HG02678 (cell line): ENCODE measurements at regions not wholly inside any gene's neighbourhood (a gene's known extent, or its start where the extent isn't known, plus 50 kb on each side); places are given as distances from the start of the nearest gene placed in this dataset.
"Not testable (repeated sequence)": the region's sequence is repeated elsewhere in the genome, so short reads cannot be mapped to it uniquely, and the experiment has no call there.

Experiments
- ATAC-seq: cut with Tn5 transposase; IDR thresholded peaks from one replicate; pipeline ENCODE4 v1.9.1; 2021; ENCODE audit warnings: mild to moderate bottlenecking, moderate library complexity; ENCODE audit not compliant: unreplicated experiment

DNA sequence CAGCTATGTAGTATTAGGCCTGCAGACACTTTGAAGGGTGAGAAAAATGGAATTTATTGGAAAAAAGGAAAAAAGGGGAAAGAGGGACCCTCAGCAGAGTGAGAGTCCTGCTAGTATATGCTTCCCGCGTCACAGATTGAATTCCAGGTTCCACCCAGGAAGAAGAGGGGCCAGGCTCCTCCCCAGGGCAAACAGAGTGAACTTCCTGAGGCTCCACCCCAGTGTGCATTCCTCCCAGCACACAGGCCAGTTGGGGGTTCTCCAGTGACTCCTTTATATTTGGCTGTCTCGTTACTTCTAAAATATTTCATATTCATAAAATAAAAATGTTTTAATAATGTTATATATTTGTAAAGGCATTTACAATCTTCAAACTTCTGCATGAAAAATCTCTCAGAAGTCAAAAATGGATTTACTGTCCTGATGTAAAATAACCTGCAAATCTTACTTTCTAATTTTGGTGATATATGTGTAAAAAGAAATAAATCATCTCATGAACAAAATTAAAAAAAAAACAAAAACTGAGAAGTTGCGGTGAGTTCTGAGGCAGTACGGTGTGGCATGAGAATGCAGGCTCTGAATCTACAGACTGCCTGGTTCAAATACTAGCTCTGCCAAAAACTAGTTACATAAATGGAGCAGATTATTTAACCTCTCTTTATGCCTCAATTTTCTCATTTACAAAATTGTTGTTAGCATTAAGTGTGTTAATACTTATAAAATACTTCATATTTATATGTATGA lies 175.8 kb upstream of the P2RY1 start:
- ATAC-seq, result no peak

DNA sequence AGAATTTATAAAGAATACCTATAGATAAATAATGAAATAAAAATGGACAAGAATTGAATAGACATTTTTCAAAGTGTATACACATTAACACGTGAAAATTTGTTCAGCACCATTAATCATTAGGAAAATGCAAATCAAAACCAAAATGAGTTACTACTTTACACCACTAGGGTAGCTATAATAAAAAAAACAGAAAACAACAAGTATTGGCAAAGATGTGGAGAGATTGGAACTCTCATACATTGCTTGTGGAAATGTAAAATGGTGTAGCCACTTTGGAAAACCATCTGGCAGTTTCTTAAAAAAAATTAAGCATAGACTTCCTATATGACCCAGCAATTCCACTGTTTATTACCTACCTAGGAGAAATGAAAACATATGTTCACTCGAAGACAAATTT lies 172.8 kb upstream of the P2RY1 start:
- ATAC-seq, result no peak

DNA sequence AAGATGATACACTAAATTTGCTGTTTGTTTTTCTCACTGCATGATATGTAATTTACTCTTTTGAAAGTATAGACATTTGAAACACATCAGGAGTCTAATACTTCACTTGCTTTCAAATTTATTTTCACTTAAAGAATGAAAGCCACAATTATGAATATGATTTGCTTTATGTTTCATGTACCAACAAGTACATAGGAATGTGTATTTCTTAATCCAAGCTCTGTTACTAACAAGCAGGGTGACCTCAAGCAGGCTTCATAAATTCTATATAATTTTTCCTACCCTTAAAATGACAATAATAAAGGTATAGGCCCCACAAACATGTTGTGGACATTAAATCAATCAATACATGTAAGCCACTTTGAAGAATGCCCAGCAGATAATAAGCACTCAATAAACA lies 170.2 kb upstream of the P2RY1 start:
- ATAC-seq, result no peak

DNA sequence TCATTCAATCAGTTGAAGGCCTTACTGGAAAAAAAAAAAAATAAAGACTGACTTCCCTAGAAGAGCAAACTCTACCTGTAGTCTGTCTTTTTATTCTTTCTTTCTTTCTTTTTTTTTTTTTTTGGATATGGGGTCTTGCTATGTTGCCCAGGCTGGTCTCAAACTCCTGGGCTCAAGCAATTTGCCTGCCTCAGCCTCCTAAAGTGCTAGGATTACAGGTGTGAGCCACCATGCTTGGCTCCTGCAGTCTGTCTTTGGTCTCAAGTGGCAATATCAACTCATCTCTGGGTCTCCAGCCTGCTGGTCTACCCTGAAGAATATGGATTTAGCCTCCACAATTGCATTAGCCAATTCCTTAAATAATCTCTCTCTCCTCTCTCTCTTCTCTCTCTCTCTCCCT lies 167.7 kb upstream of the P2RY1 start:
- ATAC-seq, result no peak

DNA sequence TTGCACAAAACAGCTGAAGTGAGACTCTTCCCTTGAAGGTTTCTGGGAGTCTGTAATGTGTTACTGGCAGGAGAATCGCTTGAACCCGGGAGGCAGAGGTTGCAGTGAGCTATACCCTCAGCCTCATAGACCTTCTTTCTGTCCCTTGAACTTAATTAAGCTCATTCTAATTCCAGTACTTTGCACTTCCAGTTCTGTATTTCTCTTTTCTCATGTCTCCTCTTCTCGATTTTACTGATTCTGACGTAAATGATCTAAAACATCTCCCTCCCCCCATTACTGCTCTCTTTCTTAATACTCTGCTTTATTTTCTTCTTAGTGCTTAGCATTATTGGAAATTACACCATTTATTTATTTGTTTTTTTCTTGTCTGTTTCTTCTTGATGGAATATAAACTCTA lies 165.4 kb upstream of the P2RY1 start:
- ATAC-seq, result no peak

DNA sequence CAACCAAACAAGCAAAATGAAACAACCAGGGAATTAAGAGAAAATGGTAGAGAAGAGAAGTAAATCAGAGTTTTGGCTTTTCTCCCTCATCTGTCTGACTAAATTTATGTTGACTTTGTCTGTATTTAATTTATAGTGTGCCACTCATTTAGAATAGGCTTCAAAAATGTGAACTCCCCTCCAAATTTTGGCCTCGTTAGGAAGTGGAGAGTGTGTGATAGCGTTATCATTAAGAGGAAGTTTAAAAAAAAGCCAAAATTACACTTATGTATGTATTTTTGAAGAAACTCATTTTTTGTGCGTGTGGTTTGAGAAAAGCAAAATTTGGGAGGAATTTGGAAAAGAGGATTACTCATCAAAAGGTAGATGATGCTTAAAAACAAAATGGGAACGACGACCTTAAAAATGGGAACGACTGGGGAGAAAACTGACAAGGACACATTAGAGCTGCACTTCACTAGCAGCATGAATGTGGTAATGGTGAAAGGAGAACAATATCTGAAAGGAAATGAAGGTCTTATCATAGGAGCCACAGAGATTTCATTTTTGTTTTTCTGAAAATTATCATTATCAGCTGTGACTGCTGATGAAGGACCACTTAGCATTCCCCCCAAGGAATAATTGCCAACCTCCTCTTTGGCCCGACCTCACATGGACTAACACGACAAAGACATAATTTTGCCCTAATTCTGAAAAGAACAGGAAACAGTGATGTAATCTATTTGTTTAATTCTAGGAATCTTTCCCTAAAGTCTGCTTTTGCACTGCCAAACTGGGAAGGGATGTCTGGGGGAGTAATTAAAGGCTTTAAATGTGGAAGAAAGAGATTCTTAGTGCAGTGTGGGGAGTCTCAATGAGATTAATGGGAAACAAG lies 163.2 kb upstream of the P2RY1 start:
- no peak for ATAC-seq

DNA sequence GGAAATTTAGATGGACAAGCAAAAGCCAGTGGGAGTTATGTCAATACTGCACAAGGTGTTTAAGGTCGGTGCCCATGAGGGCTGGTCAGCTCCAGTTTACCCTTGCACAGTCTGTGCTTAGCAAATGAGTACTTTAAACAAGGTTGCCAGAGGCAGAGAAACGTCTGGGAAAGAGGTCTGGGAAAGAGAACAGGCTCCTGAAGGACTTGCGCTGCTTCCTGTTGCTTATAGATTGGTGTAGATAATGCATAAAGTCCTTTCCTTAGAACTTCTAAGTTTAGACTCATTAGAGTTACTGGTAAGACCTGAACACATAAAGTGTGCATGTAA lies 162.6 kb upstream of the P2RY1 start:
- ATAC-seq, result no peak

DNA sequence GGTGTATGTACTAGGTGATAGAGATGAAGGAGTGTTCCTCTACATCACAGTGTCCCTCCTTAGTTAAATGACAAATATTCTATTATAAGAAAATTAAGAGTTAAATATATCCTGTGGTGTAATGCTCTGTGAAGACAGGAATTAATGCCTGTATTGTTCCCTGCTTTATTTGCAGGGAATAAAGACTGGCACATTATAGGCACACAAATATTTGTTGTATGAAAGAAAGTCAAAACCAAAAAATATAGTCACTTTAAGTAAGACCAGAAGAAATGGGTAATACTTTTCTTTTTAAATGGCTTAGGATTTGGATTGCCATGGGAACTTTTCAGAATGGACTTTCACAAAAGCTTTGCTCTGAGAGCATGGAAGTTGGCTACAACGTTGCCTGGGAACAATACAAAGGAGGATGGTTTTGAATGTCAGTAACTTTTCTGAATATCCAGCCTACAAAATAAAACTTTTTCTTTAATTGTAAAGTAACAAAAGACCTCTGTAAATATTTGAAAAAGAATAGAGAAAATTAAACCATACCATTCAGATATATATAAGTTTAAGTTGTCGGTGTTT lies 158.0 kb upstream of the P2RY1 start:
- no peak for ATAC-seq

DNA sequence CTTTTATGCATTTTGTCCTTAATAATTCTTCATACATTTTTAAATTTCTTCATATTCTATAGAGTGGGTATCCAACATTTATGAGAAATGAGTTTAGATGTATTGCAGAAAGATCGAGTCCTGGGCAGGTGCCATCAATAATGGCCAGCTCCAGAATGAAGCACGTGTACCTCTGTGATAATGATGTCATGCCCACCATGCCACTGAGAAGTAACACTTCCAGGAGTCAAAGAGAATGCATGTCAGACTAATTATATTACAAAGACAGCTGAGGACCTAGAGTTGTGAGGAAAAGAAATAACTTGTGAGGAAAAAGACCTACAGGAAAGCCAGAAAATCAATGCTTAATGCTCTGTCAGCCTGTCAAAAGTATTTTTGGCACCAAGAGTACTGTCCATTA lies 157.4 kb upstream of the P2RY1 start:
- ATAC-seq, result no peak

DNA sequence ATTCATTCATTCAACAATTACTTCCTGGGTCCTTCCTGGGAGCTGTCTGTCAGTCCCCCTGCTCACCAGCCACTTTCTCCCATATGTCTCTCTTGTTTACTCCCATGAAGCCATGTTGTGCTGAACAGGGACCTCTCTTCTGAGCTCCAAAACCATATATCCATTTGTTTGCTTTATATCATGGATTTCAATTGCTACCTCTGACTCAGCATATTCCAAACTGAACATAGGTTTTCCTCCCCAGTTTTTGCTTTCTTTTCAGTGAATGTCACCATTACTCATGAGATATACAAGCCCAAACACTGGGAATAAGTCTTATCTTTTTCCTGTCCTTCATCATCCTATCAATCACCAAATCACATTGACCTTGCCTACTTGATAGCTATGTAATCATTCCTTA lies 152.5 kb upstream of the P2RY1 start:
- ATAC-seq, result no peak

DNA sequence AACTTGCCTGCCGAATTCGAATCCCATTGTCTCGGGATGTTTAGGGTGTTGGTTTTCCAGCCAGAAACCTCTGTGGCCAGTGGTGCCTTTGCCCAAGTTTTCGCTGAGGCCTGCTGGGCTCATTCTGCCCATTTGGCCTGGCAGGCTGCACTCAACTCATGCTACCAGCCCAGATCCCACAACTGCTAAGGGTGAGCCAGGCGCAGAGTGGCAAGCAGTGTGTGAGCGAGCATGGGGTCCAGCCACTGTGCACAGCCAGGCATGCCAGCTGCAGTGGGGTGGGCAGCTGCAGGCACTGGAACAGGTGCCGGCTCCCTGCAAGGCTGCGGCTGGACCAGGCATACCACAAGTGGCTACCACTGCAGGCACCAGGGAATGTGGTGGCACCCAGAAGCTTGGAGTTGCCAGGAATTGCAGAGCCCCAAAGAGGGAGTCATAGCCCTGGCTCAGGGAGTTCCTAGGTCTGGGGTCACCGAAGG lies 151.4 kb upstream of the P2RY1 start:
- no peak for ATAC-seq

DNA sequence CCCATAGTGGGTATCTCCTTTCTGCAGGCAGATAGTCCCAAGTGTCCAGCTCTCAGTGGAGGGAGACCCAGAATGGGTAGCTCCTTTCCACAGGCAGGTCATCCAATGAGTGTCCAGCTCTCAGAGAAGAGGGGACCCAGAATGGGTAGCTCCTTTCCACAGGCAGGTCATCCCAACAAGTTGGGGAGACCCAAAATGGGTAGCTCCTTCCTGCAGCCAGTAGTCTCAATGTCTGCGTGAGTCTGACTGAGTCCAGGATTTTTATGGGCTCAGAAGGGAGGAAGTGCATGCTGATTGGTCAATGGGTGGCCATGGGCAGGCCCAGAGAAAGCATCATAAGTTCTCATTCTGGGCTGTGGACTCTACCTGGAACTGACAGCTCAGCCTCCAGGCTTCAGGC lies 150.7 kb upstream of the P2RY1 start:
- no peak for ATAC-seq

DNA sequence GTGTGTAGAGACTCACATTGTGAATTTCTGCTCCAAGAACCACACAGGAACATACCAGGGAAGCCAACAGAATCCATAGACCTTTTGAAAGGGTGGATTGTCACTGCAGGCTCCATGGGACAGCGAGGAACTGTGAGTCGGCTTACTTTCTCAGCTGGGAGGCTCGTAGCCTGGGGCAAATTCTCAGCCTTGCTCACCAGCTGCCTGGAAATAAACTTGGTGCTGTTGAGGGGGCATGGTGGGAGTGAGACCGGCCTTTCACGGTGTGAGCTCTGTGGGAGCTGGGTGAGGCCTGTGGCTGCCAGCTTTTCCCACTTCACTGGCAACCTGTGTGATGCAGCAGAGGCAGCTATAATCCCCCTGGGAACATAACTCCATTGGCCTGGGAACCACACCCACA lies 146.6 kb upstream of the P2RY1 start:
- no peak for ATAC-seq

DNA sequence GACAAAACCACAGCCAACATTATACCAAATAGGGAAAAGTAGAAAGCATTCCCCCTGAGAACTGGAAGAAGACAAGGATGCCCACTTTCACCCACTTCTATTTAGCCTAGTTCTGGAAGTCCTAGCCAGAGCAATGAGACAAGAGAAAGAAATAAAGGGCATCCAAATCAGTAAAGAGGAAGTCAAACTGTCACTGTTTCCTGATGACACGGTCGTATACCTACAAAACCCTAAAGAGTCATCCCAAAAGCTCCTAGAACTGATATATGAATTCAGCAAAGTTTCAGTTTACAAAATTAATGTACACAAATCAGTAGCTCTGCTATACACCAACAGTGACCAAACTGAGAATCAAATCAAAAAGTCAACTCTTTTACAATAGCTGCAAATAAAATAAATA lies 142.6 kb upstream of the P2RY1 start:
- ATAC-seq, result not testable (repeated sequence)

DNA sequence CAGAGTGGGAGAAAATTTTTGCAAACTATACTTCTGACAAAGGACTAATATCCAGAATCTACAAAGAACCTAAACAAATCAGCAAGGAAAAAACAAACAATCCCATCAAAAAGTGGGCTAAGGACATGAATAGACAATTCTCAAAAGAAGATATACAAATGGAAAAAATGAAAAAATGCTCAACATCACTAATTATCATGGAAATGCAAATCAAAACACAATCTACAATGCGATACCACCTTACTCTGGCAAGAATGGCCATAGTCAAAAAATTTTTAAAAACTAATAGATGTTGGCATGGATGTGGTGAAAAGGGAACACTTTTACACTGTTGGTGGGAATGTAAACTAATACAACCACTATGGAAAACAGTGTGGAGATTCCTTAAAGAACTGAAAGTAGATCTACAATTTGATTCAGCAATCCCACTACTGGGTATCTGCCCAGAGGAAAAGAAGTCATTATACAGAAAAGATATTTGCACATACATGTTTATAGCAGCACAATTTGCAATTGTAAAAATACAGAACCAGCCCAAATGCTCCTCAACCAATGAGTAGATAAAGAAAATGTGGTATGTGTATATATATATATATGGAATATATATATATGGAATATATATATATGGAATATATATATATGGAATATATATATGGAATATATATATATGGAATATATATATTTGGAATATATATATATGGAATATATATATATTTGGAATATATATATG lies 141.2 kb upstream of the P2RY1 start:
- not testable (repeated sequence) for ATAC-seq

DNA sequence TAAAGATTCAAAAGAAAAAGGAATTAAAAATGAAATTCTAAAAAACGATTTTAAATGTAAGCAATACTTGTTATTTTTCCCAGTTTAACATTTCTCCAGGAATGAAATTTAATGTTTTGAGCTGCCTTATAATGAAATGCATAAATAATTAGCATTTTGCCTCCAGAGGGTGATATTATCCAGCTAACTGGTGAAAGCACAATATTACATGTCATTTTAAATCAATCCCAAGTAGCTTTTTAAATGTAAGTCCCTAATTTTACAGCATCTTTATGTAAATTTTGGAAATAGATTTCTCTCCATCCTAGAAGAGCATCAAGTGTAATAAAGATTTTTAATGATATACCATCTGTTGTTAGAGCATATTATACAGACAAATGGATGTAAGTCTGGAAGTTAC lies 139.1 kb upstream of the P2RY1 start:
- ATAC-seq, result no peak

DNA sequence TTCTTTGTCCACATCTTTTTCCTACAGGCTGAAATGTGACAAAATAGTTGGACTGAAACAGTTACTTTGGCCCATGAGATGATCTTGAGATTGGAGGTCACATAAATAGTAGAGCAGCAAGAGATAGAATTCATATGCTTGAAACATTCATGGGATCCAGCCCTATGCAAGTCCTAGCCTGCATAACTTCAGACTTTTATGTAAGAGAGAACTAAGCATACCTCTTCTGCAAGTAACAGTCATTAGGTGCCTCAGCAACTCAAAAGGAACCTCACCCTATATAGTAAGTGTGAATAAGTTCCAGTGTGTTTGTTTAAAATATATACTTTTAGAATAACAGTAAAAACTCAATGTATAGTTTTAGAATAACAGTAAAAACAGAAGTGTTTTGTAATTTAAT lies 138.0 kb upstream of the P2RY1 start:
- ATAC-seq, result no peak

DNA sequence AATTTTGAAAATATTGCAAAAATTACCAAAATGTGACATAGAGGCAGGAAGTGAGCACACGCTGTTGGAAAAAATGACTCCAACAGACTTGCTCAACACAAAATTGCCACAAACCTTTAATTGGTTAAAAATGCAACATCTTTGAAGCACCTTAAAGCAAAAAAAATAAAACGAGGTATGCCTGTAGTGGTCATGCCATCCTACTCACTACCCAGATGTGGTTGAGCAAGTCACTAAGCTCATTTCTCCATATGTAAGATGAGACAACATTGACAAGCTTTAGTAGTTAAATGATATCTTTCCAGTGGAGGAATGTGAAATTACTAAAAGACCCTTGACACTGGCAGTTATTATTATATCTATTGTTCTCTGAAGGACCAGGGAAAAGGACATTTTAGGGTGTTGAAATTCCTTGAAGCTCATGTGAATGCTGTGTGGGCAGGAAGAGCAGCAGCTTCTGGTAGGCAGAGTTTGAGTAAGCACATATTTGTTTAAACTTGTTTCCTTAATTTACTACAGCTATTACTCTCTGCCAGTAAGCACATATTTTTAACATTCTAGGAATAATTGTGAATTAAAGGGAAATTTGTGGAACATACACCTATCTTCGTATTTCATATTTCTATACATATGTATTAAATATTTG lies 131.6 kb upstream of the P2RY1 start:
- no peak for ATAC-seq

DNA sequence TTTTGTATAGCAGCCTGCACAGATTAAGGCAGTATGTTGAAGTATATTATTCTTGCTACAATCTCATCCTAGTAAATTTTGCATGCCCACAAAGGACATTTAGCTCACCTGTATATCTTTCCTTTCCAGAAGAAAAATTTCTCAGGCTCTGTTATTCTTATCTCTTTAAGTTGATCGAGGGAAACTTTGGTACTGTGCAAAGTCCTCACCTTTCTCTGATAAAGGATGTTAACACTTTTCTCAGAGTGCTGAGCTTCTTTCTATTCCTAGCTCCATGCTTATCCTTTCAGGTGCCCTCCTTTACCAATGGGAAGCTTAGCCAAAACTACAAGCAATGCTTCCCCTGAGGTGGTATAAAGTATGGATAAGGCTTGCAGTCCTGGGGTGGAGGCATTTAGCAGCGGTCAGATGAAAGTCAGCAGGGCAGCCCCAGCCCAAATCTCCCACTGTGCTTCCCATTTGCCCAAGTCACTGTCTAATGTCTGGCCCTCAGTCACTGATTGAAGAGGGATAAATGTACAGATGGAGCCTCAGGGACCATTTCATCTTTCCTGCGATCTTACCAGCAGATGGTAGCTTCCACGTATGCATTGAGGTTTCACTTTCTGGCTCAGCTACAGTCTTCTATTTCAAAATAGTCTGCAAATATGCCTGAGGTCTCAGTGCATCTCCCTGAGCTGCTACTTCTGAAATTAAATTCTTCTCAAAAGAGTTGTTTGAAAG lies 127.8 kb upstream of the P2RY1 start:
- ATAC-seq, result peak; percentile 59

DNA sequence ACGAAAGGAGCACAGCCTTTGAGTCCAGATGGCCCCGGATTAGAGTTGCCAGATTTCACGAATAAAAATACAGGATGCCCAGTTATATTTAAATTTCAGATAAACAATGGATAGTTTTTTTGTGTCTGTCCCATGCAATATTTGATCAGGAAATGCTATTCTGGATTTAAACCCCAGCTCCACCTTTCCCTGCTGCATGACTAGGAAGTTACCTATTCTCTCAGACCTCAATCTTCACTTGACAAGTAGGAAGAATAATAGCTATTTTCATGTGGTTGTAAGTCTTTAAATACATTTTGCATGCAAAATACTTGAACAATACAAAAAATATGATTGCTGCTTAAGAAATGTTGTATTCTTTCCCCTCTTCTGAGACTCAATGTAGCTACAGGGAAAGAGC lies 125.3 kb upstream of the P2RY1 start:
- ATAC-seq, result no peak
